B cell (primary cell): ENCODE measurements at regions not wholly inside any gene's neighbourhood (a gene's known extent, or its start where the extent isn't known, plus 50 kb on each side); places are given as distances from the start of the nearest gene placed in this dataset.

ENCODE experiments used
- ATAC-seq: fragments of 200-7000 bp; cut with Tn5 transposase; one replicate; pipeline ENCODE4 v1.10.0; 2021; ENCODE audit warnings: low read depth, mild to moderate bottlenecking, moderate number of reproducible peaks, moderate library complexity
- CTCF ChIA-PET: fragments of 350-600 bp; sonication (Branson Sonifier 250); formaldehyde crosslinking; loops from one replicate; lab custom pipeline; 2021; ENCODE audit warnings: antibody characterized with exemption, inconsistent platforms; lab: Charles Lee
- POLR2A ChIA-PET: fragments of 350-600 bp; sonication (Branson Sonifier 250); formaldehyde crosslinking; loops from one replicate; lab custom pipeline; 2021; ENCODE audit warnings: antibody characterized with exemption; lab: Charles Lee
- DNase-seq: peaks from one replicate; pipeline ENCODE4 v3.0.0; 2013
- H2AFZ ChIP-seq: 2 replicates; pipeline ENCODE4 v1.6.1; 2012; ENCODE audit warnings: mild to moderate bottlenecking, low read depth, low read length; ENCODE audit not compliant: insufficient read depth, poor library complexity, severe bottlenecking
- H3K27ac ChIP-seq, 2 donors: 1 replicate in 1 of 2; 2 replicates in 1 of 2; pipeline ENCODE4 v1.5.1; 2012 to 2013; ENCODE audit warnings: low read length in 2 of 2, mild to moderate bottlenecking in 2 of 2, moderate library complexity in 1 of 2
- H3K27me3 ChIP-seq, 4 experiments: fragments of 200-600 bp in 1 of 4; sonication (generic) in 1 of 4; replicated peaks in 1 of 4; 1 replicate in 2 of 4; 2 replicates in 2 of 4; pipeline versions ENCODE4 v1.6.1 to v1.7.0; 2013 to 2016; ENCODE audit warnings: low read length in 3 of 4, mild to moderate bottlenecking in 2 of 4, mixed read lengths in 1 of 4, moderate library complexity in 1 of 4; ENCODE audit not compliant: insufficient read depth in 4 of 4, control insufficient read depth in 3 of 4; ENCODE audit errors: control extremely low read depth in 1 of 4
- H3K36me3 ChIP-seq, 2 experiments: replicated peaks in 1 of 2; 1 replicate in 1 of 2; 2 replicates in 1 of 2; pipeline versions ENCODE4 v1.6.1 to v1.7.1; 2013; ENCODE audit warnings: low read length in 1 of 2; ENCODE audit not compliant: insufficient read depth in 2 of 2, control insufficient read depth in 1 of 2; ENCODE audit errors: control extremely low read depth in 1 of 2, extremely low read depth in 1 of 2
- H3K4me1 ChIP-seq, 2 donors: fragments of 200-600 bp in 1 of 2; sonication (generic) in 1 of 2; 1 replicate in 1 of 2; 2 replicates in 1 of 2; pipeline versions ENCODE4 v1.5.1 to v1.6.1; 2013 to 2017; ENCODE audit warnings: low read length in 2 of 2; ENCODE audit not compliant: control insufficient read depth in 2 of 2, insufficient read depth in 2 of 2
- H3K4me2 ChIP-seq: replicated peaks from 2 replicates; pipeline ENCODE3; 2012; ENCODE audit warnings: mild to moderate bottlenecking, low read depth, low read length; ENCODE audit not compliant: poor library complexity, severe bottlenecking
- H3K4me3 ChIP-seq, 5 experiments: fragments of 200-600 bp in 1 of 5; sonication (generic) in 1 of 5; 1 replicate in 3 of 5; 2 replicates in 2 of 5; pipeline versions ENCODE4 v1.5.1 to v1.7.0; 2011 to 2016; ENCODE audit warnings: low read length in 4 of 5, mild to moderate bottlenecking in 4 of 5, low read depth in 2 of 5, control low read depth in 1 of 5, moderate library complexity in 1 of 5; ENCODE audit not compliant: insufficient read depth in 1 of 5; ENCODE audit errors: control extremely low read depth in 1 of 5, extremely low read depth in 1 of 5
- H3K79me2 ChIP-seq: fragments of 200-600 bp; sonication (generic); one replicate; pipeline ENCODE4 v1.6.0; 2016; ENCODE audit warnings: low read length; ENCODE audit not compliant: control insufficient read depth, insufficient read depth
- H3K9ac ChIP-seq: fragments of 200-600 bp; sonication (generic); 2 replicates; pipeline ENCODE4 v1.6.1; 2017; ENCODE audit warnings: mild to moderate bottlenecking, low read length, moderate library complexity
- H3K9me3 ChIP-seq, 3 donors: one replicate each; pipeline versions ENCODE4 v1.6.1 to v1.7.1; 2013; ENCODE audit warnings: low read length in 2 of 3; ENCODE audit not compliant: control insufficient read depth in 2 of 3, insufficient read depth in 1 of 3; ENCODE audit errors: control extremely low read depth in 1 of 3
- H4K20me1 ChIP-seq: 2 replicates; pipeline ENCODE4 v1.6.0; 2012; ENCODE audit warnings: mild to moderate bottlenecking, low read length; ENCODE audit not compliant: insufficient read depth, control insufficient read depth, poor library complexity, severe bottlenecking
- H3K27ac Mint-ChIP-seq: one replicate; pipeline ENCODE4 v1.8.0; 2021; ENCODE audit warnings: mixed read lengths
- H3K27me3 Mint-ChIP-seq: one replicate; pipeline ENCODE4 v1.8.0; 2021; ENCODE audit warnings: mixed read lengths
- H3K4me1 Mint-ChIP-seq: one replicate; pipeline ENCODE4 v1.8.0; 2021; ENCODE audit warnings: mixed read lengths
- H3K4me3 Mint-ChIP-seq: one replicate; pipeline ENCODE4 v1.8.0; 2021; ENCODE audit warnings: mixed read lengths
- H3K9me3 Mint-ChIP-seq: one replicate; pipeline ENCODE4 v1.8.0; 2022; ENCODE audit warnings: mixed read lengths; ENCODE audit not compliant: insufficient read depth
- EZH2 ChIP-seq: IDR thresholded peaks from 2 replicates; pipeline ENCODE4 v1.6.1; 2012; ENCODE audit warnings: borderline replicate concordance, low read depth, mild to moderate bottlenecking, moderate library complexity, low read length; ENCODE audit not compliant: insufficient read depth, poor library complexity, severe bottlenecking
- WGBS: methylation state at CpG from one replicate; pipeline ENCODE4 v1.1.5; 2013; ENCODE audit warnings: missing lambda C conversion rate; ENCODE audit not compliant: insufficient coverage; 5-methylcytosine and 5-hydroxymethylcytosine counted together
- intact Hi-C: fragments of 100-400 bp; cut with micrococcal nuclease; formaldehyde crosslinking; loops from one replicate; pipeline ENCODE4 v1.10.0; 2022
- TF ChIP-seq, protein P1 (sequence below): fragments of 200-600 bp; IDR thresholded peaks from one replicate; pipeline ENCODE4 v1.8.0; 2022; ENCODE audit warnings: antibody characterized with exemption, mild to moderate bottlenecking

DNA sequence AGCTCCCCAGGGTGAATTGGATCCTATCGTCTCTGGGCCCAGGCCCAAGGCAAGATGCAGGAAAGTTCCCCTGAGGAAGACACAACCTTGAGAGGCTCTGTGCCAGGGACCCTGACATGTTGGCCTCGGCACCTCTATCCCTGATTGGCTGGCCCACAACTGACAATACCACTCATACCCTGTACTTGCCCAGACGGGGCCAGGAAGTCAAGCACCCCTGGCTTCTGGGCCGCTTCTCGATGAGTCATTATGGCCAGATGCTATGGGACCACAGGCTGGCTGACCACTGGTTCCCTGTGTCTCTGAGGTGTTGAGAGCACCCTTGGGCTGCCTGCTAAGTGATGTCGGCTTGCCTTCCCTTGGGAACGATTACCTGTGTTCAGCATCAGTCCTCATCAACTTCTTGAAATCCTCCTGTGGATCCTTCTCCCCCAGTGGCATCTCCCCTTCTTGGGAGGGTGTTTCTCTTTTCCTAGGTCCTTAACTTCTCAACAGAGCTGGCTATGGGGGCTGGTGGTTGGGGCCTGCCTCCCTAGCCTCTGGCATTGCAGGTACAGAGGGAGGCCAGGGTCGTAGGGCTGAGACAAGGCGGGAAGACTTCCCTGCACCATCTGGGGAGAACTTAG lies 54.5 kb upstream of the MAMLD1 start:
- CTCF ChIA-PET: no interaction called here
- Histone ChIP-seq H3K27me3 (no peaks in the 10 kb centered on the region), H3K36me3 (no peaks in the 10 kb centered on the region), H3K4me2 (no peak overlapping the region), H2AFZ (no peak overlapping the region), H3K9me3 (no peaks in the 10 kb centered on the region), H3K4me1 (no peaks in the 10 kb centered on the region), H3K27ac (no peak overlapping the region), H4K20me1 (no peaks in the 10 kb centered on the region), H3K9ac (no peak overlapping the region), H3K4me3 (no peak overlapping the region), H3K79me2 (no peaks in the 10 kb centered on the region)
- Mint-ChIP-seq H3K4me1 (no peaks in the 10 kb centered on the region), H3K4me3 (no peak overlapping the region), H3K27me3 (no peaks in the 10 kb centered on the region), H3K27ac (no peak overlapping the region), H3K9me3 (no peaks in the 10 kb centered on the region)
- 85% methylated on average over 2 of the region's 9 CpGs for WGBS
- TF ChIP-seq, protein P1, sequence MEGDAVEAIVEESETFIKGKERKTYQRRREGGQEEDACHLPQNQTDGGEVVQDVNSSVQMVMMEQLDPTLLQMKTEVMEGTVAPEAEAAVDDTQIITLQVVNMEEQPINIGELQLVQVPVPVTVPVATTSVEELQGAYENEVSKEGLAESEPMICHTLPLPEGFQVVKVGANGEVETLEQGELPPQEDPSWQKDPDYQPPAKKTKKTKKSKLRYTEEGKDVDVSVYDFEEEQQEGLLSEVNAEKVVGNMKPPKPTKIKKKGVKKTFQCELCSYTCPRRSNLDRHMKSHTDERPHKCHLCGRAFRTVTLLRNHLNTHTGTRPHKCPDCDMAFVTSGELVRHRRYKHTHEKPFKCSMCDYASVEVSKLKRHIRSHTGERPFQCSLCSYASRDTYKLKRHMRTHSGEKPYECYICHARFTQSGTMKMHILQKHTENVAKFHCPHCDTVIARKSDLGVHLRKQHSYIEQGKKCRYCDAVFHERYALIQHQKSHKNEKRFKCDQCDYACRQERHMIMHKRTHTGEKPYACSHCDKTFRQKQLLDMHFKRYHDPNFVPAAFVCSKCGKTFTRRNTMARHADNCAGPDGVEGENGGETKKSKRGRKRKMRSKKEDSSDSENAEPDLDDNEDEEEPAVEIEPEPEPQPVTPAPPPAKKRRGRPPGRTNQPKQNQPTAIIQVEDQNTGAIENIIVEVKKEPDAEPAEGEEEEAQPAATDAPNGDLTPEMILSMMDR: no peak
- TF ChIP-seq EZH2: no peak
- intact Hi-C loops: no loop called here
- POLR2A ChIA-PET: no interaction called here
- no peak for ATAC-seq
- DNase-seq: no peak

- Histone ChIP-seq H3K27me3 (no peaks in the 10 kb centered on the region), H3K4me1 (no peaks in the 10 kb centered on the region), H3K9me3 (no peaks in the 10 kb centered on the region), H3K79me2 (no peaks in the 10 kb centered on the region), H3K9ac (no peak overlapping the region), H2AFZ (no peak overlapping the region), H3K4me2 (no peak overlapping the region), H3K27ac (no peak overlapping the region), H3K4me3 (no peak overlapping the region), H3K36me3 (no peaks in the 10 kb centered on the region), H4K20me1 (no peaks in the 10 kb centered on the region)
- Mint-ChIP-seq H3K4me1 (no peaks in the 10 kb centered on the region), H3K9me3 (no peaks in the 10 kb centered on the region), H3K27ac (no peak overlapping the region), H3K4me3 (no peak overlapping the region), H3K27me3 (no peaks in the 10 kb centered on the region)
- ATAC-seq (no peak), DNase-seq (no peak)
- POLR2A ChIA-PET: no interaction called here
- intact Hi-C loops: no loop called here
- WGBS: no CpG with 5 or more reads among the region's 4 CpGs
- CTCF ChIA-PET: no interaction called here
- no peak for TF ChIP-seq EZH2
- TF ChIP-seq, protein P1: no peak
Measured at GRCh38 chrX:150310417-150310816, 52.7 kb upstream of the MAMLD1 start.
